ENCODE measurements at regions not wholly inside any gene's neighbourhood (a gene's known extent, or its start where the extent isn't known, plus 50 kb on each side); places are given as distances from the start of the nearest gene placed in this dataset.

DNA sequence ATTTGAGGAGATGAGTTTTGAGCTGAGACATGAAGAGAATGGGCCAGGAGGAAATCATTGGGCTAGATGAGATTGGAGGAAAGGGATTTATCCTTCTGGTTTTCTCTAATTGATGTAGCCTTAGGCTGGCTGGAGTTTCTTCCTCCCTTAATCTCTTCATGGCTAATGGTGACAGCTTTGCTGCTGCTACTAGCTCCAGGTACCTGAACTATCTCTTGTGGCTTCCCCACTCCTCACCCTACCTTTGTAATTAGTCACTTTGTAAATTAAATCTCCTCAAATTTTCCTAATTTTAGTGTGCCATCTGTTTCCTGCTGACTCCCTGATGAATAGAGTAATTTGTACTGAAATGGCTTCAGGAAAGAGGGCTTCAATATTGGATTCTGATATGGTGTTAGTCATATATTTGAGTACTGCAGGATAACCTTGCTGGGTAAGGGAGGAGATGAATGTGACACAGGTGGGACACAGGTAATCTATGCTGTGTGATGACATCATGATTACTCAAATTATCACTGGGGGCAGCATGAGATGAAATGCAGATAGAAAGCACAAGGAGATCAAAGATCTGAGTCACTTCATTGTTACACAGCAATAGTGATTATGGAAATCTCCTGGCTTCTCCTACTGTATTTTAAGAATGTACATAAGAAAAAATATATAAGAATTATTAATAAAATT is 1134.1 kb upstream of the DDX18 start:
- TF ChIP-seq, protein P1, sequence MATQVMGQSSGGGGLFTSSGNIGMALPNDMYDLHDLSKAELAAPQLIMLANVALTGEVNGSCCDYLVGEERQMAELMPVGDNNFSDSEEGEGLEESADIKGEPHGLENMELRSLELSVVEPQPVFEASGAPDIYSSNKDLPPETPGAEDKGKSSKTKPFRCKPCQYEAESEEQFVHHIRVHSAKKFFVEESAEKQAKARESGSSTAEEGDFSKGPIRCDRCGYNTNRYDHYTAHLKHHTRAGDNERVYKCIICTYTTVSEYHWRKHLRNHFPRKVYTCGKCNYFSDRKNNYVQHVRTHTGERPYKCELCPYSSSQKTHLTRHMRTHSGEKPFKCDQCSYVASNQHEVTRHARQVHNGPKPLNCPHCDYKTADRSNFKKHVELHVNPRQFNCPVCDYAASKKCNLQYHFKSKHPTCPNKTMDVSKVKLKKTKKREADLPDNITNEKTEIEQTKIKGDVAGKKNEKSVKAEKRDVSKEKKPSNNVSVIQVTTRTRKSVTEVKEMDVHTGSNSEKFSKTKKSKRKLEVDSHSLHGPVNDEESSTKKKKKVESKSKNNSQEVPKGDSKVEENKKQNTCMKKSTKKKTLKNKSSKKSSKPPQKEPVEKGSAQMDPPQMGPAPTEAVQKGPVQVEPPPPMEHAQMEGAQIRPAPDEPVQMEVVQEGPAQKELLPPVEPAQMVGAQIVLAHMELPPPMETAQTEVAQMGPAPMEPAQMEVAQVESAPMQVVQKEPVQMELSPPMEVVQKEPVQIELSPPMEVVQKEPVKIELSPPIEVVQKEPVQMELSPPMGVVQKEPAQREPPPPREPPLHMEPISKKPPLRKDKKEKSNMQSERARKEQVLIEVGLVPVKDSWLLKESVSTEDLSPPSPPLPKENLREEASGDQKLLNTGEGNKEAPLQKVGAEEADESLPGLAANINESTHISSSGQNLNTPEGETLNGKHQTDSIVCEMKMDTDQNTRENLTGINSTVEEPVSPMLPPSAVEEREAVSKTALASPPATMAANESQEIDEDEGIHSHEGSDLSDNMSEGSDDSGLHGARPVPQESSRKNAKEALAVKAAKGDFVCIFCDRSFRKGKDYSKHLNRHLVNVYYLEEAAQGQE (IDR thresholded peaks at IDR 0.05; ENCODE audit: insufficient read depth in 1 of 2, low read depth in 2 of 2, low read length in 2 of 2), result no peak
- no peak for TF ChIP-seq TAF1 (IDR thresholded peaks at IDR 0.05; ENCODE audit: borderline replicate concordance, insufficient read depth, low read length)
- no peak for TF ChIP-seq POLR2AphosphoS5 (IDR thresholded peaks at IDR 0.05; ENCODE audit: low read depth, low read length)
- TF ChIP-seq SIN3A (IDR thresholded peaks at IDR 0.05; ENCODE audit: borderline replicate concordance, insufficient read depth, low read length), result no peak

All from PFSK-1 (cell line).